Gastrocnemius medialis (tissue), 4 donors: ENCODE measurements at regions not wholly inside any gene's neighbourhood (a gene's known extent, or its start where the extent isn't known, plus 50 kb on each side); places are given as distances from the start of the nearest gene placed in this dataset.

ENCODE experiments used
- POLR2A ChIP-seq, 2 donors: fragments of 450-650 bp; IDR thresholded peaks; one replicate each; pipeline ENCODE4 v1.6.1; 2017; ENCODE audit warnings: antibody characterized with exemption in 2 of 2, mild to moderate bottlenecking in 2 of 2, moderate library complexity in 2 of 2
- TF ChIP-seq, protein P1 (sequence below), 5 experiments: fragments of 450-650 bp in 3 of 5; fragments of 200-600 bp in 2 of 5; sonication (generic) in 2 of 5; IDR thresholded peaks in 4 of 5; conservative IDR thresholded peaks in 1 of 5; 1 replicate in 4 of 5; 2 replicates in 1 of 5; pipeline ENCODE4 v1.5.1; 2016 to 2019; ENCODE audit warnings: antibody characterized with exemption in 5 of 5, mild to moderate bottlenecking in 3 of 5, moderate library complexity in 3 of 5

DNA sequence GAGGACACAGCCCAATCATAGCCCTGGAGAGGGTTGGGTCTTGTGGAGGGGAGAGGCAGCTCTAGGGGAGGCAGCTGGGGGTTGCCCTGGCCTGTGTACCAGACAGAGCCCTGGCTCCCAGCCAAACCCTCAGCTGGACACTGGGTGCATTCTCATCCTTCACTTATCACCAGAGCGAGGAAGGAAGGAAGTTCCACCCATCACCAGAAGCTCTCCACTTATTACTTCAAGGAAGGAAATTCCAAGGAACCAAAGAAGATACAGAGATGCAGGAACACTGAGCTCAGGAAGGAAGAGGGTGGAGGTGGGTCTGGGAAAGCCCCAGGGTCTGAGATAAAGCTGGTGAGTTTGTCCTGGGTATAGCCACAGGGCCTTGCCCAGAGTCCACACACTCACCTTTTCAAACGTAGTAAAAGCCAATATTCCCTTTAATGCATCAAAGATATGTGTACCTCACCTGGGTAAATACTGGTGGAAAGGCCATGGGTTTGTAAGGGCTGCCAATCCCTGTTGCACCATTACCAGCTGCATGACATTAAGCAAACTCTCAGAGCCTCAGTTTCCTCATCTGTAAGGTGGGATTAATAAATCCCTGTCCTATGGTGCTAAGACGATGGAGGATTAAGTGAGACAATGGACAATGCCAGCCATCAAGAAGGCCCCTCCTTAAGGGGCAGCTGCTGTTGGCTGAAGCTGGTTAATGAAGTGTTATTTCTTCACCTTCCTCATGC, 109.7 kb upstream of the NAA20 start:
- no peak for TF ChIP-seq POLR2A (IDR thresholded peaks at IDR 0.05)
- TF ChIP-seq, protein P1, sequence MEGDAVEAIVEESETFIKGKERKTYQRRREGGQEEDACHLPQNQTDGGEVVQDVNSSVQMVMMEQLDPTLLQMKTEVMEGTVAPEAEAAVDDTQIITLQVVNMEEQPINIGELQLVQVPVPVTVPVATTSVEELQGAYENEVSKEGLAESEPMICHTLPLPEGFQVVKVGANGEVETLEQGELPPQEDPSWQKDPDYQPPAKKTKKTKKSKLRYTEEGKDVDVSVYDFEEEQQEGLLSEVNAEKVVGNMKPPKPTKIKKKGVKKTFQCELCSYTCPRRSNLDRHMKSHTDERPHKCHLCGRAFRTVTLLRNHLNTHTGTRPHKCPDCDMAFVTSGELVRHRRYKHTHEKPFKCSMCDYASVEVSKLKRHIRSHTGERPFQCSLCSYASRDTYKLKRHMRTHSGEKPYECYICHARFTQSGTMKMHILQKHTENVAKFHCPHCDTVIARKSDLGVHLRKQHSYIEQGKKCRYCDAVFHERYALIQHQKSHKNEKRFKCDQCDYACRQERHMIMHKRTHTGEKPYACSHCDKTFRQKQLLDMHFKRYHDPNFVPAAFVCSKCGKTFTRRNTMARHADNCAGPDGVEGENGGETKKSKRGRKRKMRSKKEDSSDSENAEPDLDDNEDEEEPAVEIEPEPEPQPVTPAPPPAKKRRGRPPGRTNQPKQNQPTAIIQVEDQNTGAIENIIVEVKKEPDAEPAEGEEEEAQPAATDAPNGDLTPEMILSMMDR (IDR thresholded peaks at IDR 0.05 in 4 of 5, conservative IDR thresholded peaks at IDR 0.05 in 1 of 5), result no peak
